Omental fat pad (tissue), 3 donors: ENCODE measurements at regions not wholly inside any gene's neighbourhood (a gene's known extent, or its start where the extent isn't known, plus 50 kb on each side); places are given as distances from the start of the nearest gene placed in this dataset.
"Not testable (repeated sequence)": the region's sequence is repeated elsewhere in the genome, so short reads cannot be mapped to it uniquely, and the experiment has no call there.

Experiments
- ATAC-seq: fragments of 150-250 bp; one replicate; pipeline ENCODE4 v1.9.1; 2016; ENCODE audit warnings: mild to moderate bottlenecking, moderate library complexity; ENCODE audit not compliant: low FRiP score
- DNase-seq: peaks from one replicate; pipeline ENCODE4 v3.0.0-alpha.2; 2019; ENCODE audit warnings: low spot score
- TF ChIP-seq, protein P1 (sequence below), 3 donors: fragments of 450-650 bp; IDR thresholded peaks; one replicate each; pipeline ENCODE4 v1.5.1; 2016 to 2017; ENCODE audit warnings: antibody characterized with exemption in 3 of 3, mild to moderate bottlenecking in 3 of 3, moderate library complexity in 2 of 3

DNA sequence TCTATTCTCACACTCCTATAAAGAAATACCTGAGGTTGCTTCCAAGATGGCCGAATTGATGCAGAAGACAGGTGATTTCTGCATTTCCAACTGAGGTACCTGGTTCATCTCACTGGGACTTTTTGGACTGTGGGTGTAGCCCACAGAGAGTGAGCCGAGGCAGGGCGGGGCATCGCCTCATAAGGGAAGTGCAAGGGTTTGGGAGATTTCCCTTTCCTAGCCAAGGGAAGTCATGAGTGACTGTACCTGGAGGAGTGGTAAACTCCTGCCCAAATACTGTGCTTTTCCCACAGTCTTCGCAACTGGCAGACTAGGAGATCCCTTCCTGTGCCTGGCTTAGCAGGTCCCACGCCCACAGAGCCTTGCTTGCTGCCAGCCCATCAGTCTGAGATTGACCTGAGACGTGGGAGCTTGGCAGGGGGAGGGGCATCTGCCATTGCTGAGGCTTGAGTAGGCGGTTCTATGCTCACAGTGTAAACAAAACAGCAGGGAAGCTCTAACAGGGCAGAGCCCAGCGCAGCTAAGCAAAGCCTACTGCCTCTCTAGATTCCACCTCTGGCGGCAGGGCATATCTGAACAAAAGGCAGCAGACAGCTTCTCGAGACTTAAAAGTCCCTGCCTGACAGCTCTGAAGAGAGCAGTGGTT is 152.2 kb downstream of the ARL4A start:
- no peak for DNase-seq
- TF ChIP-seq, protein P1, sequence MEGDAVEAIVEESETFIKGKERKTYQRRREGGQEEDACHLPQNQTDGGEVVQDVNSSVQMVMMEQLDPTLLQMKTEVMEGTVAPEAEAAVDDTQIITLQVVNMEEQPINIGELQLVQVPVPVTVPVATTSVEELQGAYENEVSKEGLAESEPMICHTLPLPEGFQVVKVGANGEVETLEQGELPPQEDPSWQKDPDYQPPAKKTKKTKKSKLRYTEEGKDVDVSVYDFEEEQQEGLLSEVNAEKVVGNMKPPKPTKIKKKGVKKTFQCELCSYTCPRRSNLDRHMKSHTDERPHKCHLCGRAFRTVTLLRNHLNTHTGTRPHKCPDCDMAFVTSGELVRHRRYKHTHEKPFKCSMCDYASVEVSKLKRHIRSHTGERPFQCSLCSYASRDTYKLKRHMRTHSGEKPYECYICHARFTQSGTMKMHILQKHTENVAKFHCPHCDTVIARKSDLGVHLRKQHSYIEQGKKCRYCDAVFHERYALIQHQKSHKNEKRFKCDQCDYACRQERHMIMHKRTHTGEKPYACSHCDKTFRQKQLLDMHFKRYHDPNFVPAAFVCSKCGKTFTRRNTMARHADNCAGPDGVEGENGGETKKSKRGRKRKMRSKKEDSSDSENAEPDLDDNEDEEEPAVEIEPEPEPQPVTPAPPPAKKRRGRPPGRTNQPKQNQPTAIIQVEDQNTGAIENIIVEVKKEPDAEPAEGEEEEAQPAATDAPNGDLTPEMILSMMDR (IDR thresholded peaks at IDR 0.05), result no peak
- no peak for ATAC-seq

DNA sequence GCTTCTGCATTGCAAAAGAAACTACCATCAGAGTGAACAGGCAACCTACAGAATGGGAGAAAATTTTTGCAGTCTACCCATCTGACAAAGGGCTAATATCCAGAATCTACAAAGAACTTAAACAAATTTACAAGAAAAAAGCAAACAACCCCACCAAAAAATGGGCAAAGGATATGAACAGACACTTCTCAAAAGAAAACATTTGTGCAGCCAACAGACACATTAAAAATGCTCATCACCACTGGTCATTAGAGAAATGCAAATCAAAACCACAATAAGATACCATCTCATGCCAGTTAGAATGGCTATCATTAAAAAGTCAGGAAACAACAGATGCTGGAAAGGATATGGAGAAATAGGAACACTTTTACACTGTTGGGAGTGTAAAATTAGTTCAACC is 157.3 kb downstream of the ARL4A start:
- ATAC-seq, DNase-seq: not testable (repeated sequence)

DNA sequence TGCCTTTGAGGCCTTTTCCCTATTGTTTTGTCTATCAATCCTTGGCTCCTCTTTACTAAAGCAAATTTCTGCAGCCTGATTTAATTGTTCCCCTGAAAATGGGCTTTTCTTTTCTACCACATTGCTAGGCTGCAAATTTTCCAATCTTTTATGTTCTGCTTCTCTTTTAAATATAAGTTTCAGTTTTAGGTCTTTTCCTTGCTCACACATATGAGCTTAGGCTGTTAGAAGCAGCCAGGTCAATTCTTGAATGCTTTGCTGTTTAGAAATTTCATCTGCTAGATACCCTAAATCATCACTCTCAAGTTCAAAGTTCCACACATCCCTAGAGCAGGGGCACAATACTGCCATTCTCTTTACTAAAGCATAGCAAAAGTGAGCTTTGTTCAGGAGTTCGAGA is 159.6 kb downstream of the ARL4A start:
- TF ChIP-seq, protein P1 (IDR thresholded peaks at IDR 0.05), result no peak
- no peak for DNase-seq
- no peak for ATAC-seq

DNA sequence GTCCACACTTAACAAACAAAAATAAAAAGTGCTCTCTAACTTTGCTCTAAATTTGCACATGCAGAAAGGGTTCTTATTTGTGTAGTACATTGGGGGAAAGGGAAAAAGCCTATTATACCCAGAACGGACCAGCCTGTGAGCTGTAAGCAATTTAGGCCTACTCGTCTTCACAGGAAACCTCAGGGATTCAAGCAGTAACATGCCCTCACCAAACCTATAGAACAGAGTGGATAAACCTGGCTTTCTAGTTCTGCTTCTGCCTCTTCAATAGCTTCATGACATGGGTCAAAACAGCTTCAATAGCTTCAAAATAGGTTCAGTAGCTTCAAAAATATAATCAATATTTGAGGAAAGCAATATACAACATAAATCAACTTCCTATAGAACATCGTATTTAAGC is 163.7 kb downstream of the ARL4A start:
- ATAC-seq (no peak), DNase-seq (no peak)
- TF ChIP-seq, protein P1 (IDR thresholded peaks at IDR 0.05), result no peak

DNA sequence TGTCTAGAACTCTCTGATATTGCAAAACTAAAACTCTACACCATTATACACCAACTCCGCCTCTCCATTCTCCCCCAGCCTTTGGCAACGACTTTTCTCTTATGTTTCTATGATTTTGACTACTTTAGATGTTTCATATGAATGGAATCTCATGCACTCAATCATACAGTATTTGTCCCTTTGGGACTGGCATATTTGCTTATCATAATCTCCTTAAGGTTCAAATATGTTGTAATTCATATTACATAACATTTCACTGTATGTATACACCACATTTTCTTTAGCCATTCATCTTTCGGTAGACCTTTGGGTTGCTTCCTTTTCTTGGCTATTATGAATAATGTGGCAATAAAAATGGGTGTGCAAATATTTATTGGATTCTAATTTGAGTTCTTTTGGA is 164.4 kb downstream of the ARL4A start:
- no peak for ATAC-seq
- TF ChIP-seq, protein P1 (IDR thresholded peaks at IDR 0.05), result no peak
- no peak for DNase-seq

DNA sequence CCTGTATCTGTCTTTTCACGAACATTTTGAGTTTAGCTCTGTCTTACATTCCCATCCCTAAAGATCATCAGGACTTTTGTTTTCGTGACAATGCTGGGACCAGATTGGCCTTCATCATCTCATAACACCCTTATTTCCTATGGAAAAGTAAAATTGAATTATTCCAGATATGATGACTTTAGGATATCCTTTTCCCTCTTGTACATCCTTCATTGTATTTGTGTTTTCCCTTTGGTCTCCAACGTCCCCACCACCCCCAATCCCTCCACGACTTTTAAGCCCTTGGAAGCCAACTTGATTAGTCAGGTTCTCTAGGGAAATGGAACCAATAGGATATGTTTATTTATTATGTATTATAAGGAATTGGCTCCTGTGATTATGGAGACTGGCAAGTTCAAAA is 167.6 kb downstream of the ARL4A start:
- DNase-seq (no peak), ATAC-seq (no peak)
- TF ChIP-seq, protein P1 (IDR thresholded peaks at IDR 0.05), result no peak

DNA sequence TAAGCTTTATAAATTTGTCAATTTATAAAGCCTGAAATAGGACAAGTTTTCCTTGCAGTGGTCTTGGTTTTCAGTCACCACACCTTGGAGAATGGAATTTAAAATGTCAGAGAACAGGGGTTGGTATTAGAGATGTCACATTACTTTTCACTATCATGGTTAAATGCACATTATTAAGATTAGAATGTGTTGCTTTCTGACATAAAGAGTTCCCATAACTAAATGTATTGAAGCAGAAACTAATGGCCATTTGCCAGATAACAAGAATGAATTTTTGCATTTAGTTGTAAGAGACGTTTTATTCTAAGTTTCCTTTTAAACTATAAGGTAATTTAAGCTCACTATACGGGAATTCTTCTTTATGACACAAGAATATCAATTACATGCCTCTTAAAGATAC is 172.3 kb downstream of the ARL4A start:
- ATAC-seq, result no peak
- TF ChIP-seq, protein P1 (IDR thresholded peaks at IDR 0.05), result no peak
- DNase-seq, result no peak
